GDM1 (cell line): ENCODE measurements at regions not wholly inside any gene's neighbourhood (a gene's known extent, or its start where the extent isn't known, plus 50 kb on each side); places are given as distances from the start of the nearest gene placed in this dataset.

Experiments
- DNase-seq: peaks from one replicate; lab custom pipeline; 2025; lab: John Stamatoyannopoulos, UW

GRCh38 chr13:22505489-22505888, 675.3 kb upstream of the SGCG start:
- no peak for DNase-seq

- DNase-seq: no peak
These were observed 674.6 kb upstream of the SGCG start for GRCh38 chr13:22506096-22506691.

GRCh38 chr13:22517544-22517943, 663.2 kb upstream of the SGCG start:
- no peak for DNase-seq

DNA sequence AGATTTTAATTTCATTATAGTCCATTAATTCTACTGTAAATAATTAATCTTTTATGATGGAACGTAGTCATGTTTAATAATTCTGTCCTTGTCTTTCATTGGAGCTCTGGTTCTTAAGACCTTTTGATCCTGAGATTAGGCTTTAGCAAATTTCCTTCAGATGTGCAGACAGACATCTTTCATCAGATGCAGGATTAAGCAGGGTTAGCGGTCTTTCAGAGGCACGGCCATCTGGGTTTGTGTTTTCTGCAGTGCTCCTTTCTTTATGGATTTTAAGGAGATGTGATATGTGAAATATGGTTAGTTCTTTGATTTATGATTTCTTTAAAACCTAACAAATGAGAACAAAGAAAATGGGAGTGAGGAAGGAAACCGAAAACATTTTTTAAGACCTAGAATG, 643.9 kb upstream of the SGCG start:
- DNase-seq: no peak

DNA sequence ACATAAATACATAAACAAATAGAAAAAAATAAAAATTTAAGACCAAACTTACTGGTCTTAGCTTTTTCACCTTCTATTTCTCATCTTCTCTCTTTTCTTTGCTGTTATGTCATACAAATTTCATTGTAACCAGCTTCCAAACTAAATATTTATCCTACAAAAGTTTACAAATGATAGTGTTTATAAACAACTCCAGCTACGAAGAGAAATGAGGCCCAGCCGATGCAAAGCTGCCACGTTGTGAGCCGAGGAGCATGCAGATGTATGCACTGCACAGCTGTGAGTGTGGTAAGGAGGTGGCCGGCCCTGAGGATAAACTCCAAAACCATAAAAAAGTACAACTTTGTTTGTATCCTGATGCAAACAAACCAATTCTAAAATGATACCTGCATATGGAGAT, 642.4 kb upstream of the SGCG start:
- DNase-seq: no peak

- no peak for DNase-seq
These were observed 631.7 kb upstream of the SGCG start for GRCh38 chr13:22549126-22549525.

GRCh38 chr13:22561581-22561980, 619.2 kb upstream of the SGCG start:
- no peak for DNase-seq

DNA sequence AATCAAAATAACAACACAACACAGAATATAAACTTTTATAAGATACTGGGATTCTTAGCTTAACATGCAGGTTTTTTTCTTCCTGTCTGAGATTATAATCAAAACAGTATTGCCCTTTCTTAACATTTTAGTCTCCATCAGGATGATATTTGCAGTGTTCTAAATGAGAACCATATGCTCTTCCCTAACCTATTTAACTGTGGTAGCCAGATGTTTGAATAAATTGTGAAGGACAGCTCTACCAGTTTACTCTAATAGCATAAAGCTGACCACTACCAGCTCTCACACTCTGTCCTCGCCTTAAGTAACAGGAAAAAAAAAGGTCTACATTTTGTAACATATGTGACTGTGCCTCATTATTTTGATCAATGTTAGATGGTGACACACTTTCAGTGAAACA, 618.7 kb upstream of the SGCG start:
- no peak for DNase-seq

GRCh38 chr13:22563272-22563671, 617.5 kb upstream of the SGCG start:
- DNase-seq: no peak

- no peak for DNase-seq
These were observed 611.0 kb upstream of the SGCG start for GRCh38 chr13:22569811-22570210.

- no peak for DNase-seq
These were observed 590.9 kb upstream of the SGCG start for GRCh38 chr13:22589880-22590279.

DNA sequence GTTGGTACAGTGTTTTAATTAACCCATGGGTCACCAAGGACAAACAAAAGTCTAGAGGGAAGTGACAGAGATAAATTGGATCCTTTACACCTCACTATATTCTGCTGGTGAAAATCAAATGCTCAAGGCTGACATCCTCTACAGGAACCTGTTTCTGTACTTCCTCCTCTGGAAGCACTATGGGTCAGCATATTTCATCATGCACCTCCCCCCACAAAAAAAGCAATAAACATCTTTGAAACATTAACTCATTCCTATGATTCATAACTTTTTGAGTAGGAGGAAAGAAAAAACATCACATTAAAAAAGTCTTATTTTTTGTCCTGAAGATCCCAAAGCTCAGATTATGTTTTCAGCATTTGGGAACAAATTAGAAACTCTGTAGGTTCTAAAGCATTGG, 588.3 kb upstream of the SGCG start:
- no peak for DNase-seq

- no peak for DNase-seq
These were observed 586.7 kb upstream of the SGCG start for GRCh38 chr13:22594041-22594440.

GRCh38 chr13:22596171-22596863, 584.5 kb upstream of the SGCG start:
- no peak for DNase-seq

GRCh38 chr13:22599156-22599555, 581.6 kb upstream of the SGCG start:
- DNase-seq: no peak

DNA sequence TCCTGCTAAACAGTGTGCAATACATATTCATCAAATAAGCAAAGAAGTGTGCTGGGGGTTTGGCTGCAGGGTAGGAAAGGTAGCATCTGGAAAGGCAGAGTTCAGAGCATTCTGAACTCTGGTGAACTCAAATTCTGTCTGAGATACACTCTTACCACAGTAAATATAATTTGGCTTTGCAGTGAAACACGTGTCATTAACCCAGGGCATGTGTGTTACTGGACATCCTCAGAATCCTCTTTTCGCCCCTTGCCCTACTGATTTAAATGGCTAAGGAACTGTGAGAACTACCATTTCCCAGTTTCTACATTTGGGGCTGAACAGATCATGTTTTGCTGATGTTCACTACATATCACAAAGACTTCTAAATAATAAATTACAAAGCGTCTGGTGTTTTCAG, 562.8 kb upstream of the SGCG start:
- no peak for DNase-seq

DNA sequence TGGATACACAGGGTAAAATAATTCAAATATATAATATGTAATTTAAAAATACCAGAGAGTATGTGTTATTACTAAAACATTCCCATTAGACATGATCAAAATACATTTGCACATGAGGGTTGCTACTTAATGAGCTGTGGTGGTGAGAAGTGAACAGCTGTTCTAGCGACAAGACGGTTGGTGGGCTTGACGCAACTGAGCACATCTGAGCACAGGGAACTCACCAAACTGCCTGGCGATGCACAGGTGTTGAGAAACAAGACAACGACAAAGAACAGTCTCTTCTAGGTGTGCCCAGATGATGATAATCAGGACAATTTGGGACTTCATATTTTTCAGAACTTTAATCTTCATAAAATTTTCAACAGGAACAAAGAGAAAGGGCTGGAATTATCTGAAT, 555.1 kb upstream of the SGCG start:
- no peak for DNase-seq

- DNase-seq: no peak
These were observed 551.4 kb upstream of the SGCG start for GRCh38 chr13:22629374-22629773.

- DNase-seq: no peak
These were observed 538.7 kb upstream of the SGCG start for GRCh38 chr13:22642088-22642487.

DNA sequence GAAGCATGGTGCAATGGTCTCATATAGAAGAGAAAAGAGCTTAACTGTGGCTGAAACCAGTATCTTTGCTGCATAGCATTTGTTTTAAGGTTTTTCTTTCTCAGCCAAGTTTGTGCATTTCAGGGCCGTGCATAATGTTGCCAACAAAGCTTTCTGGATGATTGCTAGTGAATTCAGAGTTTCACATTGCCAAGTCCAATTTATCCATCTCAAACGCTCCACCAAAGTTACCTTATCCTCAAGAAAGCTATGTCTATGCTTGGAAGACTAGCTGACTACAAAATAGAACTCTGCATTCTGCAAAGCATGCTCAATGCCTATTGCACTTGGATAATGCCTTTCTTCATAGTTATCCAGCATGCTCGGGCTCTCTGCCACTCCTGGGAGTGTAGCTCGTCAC, 535.8 kb upstream of the SGCG start:
- no peak for DNase-seq

DNA sequence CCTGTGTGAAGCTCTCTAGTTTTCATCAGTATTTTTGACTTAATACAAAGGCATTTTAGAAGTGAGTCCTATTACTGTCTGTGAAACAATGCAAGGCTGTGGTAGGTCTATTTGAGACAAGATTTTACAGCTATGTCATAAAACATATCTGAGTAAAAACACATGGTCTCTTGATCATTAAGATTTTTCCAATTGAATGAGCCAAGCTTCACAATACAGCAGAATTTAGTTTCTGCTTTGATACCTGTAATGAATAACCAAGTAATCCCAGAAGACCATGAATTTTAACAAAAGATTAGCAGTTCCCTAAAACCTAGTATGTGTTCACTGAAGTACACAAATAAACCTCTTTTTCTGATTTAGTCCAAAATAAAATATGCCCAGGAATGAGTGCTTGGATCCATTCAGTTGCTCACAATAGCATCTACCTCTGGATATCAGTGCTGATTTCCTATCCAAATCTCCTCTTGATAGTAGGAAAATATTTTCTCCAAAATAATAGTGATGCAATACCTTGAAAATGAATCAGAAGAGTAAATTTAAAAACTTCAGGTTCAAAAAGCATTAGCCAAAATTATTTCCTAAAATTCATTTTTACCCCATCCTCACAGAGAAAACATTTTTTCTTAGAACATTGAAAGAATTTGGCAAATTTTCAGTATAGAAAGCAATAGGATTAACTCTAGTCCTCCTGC, 533.5 kb upstream of the SGCG start:
- no peak for DNase-seq

- no peak for DNase-seq
These were observed 532.4 kb upstream of the SGCG start for GRCh38 chr13:22648320-22648801.

DNA sequence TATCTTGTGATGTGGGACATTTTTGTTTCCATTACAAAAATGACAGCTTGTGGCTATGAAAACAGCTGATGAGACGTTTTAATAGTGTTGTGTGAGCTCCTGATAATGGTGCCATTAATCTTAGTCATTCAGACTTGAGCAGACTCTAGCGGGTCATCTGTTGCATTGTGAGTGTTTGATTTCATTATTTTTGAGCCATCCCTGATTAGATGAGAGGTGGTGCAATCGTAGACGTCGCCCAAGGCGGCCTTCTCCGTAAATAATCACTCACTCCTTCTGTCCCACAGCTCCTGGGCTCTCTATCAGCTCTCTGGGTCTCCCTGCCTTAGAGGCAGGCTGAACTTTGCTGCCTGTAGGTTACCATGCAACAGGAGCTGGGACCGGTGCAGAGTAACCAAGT, 528.0 kb upstream of the SGCG start:
- no peak for DNase-seq
